Right lobe of liver (tissue), 6 donors: ENCODE measurements at regions not wholly inside any gene's neighbourhood (a gene's known extent, or its start where the extent isn't known, plus 50 kb on each side); places are given as distances from the start of the nearest gene placed in this dataset.

Experiments
- ATAC-seq, 4 donors: fragments of 200-7000 bp; cut with Tn5 transposase; one replicate each; pipeline ENCODE4 v1.9.1; 2020; ENCODE audit warnings: mild to moderate bottlenecking in 4 of 4, moderate library complexity in 4 of 4
- DNase-seq, 3 donors: peaks; one replicate each; pipeline ENCODE4 v3.0.0-alpha.2; 2020
- H3K27ac ChIP-seq, 3 donors: fragments of 200-600 bp; one replicate each; pipeline ENCODE4 v1.8.0; 2022
- H3K27me3 ChIP-seq, 2 donors: fragments of 200-600 bp; one replicate each; pipeline ENCODE4 v1.8.0; 2022
- H3K36me3 ChIP-seq, 4 donors: fragments of 200-600 bp; sonication (generic) in 1 of 4; one replicate each; pipeline versions ENCODE4 v1.5.1 to v1.8.0; 2017 to 2022; ENCODE audit warnings: control low read depth in 1 of 4
- H3K4me1 ChIP-seq, 4 donors: fragments of 200-600 bp; sonication (generic) in 1 of 4; one replicate each; pipeline versions ENCODE4 v1.5.1 to v1.8.0; 2017 to 2022; ENCODE audit warnings: control low read depth in 1 of 4
- H3K4me3 ChIP-seq, 3 donors: fragments of 200-600 bp; one replicate each; pipeline ENCODE4 v1.8.0; 2022
- H3K9me3 ChIP-seq, 4 donors: fragments of 200-600 bp; sonication (generic) in 1 of 4; one replicate each; pipeline versions ENCODE4 v1.5.1 to v1.8.0; 2017 to 2022; ENCODE audit warnings: control low read depth in 1 of 4
- CTCF ChIP-seq, 4 donors: fragments of 200-600 bp in 3 of 4; fragments of 450-650 bp in 1 of 4; IDR thresholded peaks; one replicate each; pipeline versions ENCODE4 v1.5.1 to v1.8.0; 2016 to 2022; ENCODE audit warnings: antibody characterized with exemption in 4 of 4, mild to moderate bottlenecking in 2 of 4
- POLR2A ChIP-seq: fragments of 450-650 bp; IDR thresholded peaks from one replicate; pipeline ENCODE4 v1.6.1; 2017; ENCODE audit warnings: antibody characterized with exemption, mild to moderate bottlenecking
- WGBS: methylation state at CpG from one replicate; pipeline ENCODE4 v1.1.6; 2018; ENCODE audit warnings: low coverage, low lambda C conversion rate; ENCODE audit not compliant: insufficient coverage; ENCODE audit errors: missing lambda C conversion rate; 5-methylcytosine and 5-hydroxymethylcytosine counted together
- intact Hi-C, 2 donors: fragments of 100-400 bp; cut with DNase I; formaldehyde crosslinking; loops; one replicate each; pipeline versions ENCODE4 v1.11.2 to v1.14.1; 2022
- donor health status: DM: no; HTN: yes; CAD: no.
- donor health status: DM: no; HTN: no; CAD: no.
- donor health status: DM: no; HTN: no; CAD: no.
- donor health status: DM: no; HTN: yes; CAD: no.
- donor health status: DM: no; HTN: yes; CAD: no.

DNA sequence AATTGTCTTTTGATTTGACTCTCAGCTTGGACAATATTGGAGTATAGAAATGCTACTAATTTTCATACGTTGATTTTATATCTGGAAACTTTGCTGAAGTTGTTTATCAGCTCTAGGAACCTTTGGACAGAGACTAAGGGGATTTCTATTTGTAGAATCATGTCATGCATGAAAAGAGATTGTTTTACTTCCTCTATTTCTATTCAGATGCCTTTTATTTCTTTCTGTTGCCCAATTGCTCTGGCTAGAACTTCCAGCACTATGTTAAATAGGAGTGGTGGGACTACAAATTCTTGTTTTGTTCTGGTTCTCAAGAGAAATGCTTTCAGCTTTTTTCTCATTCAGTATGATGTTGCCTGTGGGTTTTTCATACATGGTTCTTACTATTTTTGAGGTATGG lies 112.8 kb upstream of the CDH12 start:
- Histone ChIP-seq H3K9me3 (no peaks in the 10 kb centered on the region), H3K36me3 (no peaks in the 10 kb centered on the region), H3K27me3 (no peaks in the 10 kb centered on the region), H3K4me3 (no peak overlapping the region), H3K4me1 (no peaks in the 10 kb centered on the region), H3K27ac (no peak overlapping the region)
- no peak for ATAC-seq
- no peak for TF ChIP-seq POLR2A
- TF ChIP-seq CTCF (IDR thresholded peaks at IDR 0.05) = no peak
- intact Hi-C loops = no loop called here
- 17% methylated on average over 1 of the region's 1 CpG for WGBS
- no peak for DNase-seq

GRCh38 chr5:22964632-22965031 lies 111.5 kb upstream of the CDH12 start:
- Histone ChIP-seq H3K9me3 (no peaks in the 10 kb centered on the region), H3K36me3 (no peaks in the 10 kb centered on the region), H3K27ac (no peak overlapping the region), H3K4me3 (no peak overlapping the region), H3K4me1 (no peaks in the 10 kb centered on the region), H3K27me3 (no peaks in the 10 kb centered on the region)
- 78% methylated on average over 1 of the region's 1 CpG for WGBS
- DNase-seq = no peak
- no peak for ATAC-seq
- no peak for TF ChIP-seq POLR2A
- TF ChIP-seq CTCF (IDR thresholded peaks at IDR 0.05) = no peak
- intact Hi-C loops = no loop called here

- H3K27ac ChIP-seq = no peak overlapping the region
- ATAC-seq (no peak), DNase-seq (no peak)
- 60% methylated on average over 3 of the region's 3 CpGs for WGBS
- no peak for TF ChIP-seq CTCF (IDR thresholded peaks at IDR 0.05)
- no peak for TF ChIP-seq POLR2A
- H3K27me3 ChIP-seq = no peaks in the 10 kb centered on the region
- H3K4me1 ChIP-seq = no peaks in the 10 kb centered on the region
- no peak overlapping the region for H3K4me3 ChIP-seq
- intact Hi-C loops = no loop called here
- H3K9me3 ChIP-seq = no peaks in the 10 kb centered on the region
- H3K36me3 ChIP-seq = no peaks in the 10 kb centered on the region
Observed at GRCh38 chr5:22958462-22959262, 105.5 kb upstream of the CDH12 start.

DNA sequence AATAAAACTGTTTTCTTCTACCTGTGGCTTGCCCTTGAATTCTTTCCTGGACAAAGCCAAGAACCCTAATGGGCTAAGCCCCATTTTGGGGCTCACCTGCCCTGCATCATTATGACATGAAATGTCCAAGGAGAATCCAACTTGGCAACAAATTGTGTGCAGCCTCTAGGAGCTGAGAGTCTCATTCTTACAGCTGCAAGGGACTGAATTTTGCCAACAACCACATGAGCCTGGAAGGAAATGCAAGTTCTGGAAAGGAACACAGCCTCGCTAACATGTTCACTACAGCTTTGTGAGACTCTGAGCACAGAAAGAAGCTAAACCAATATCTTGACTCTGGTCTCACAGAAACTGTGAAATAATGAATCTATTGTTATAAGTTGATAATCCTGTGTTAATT lies 94.8 kb upstream of the CDH12 start:
- no peak for DNase-seq
- Histone ChIP-seq H3K4me3 (no peak overlapping the region), H3K36me3 (no peaks in the 10 kb centered on the region), H3K27me3 (no peaks in the 10 kb centered on the region), H3K27ac (no peak overlapping the region), H3K4me1 (no peaks in the 10 kb centered on the region), H3K9me3 (no peaks in the 10 kb centered on the region)
- TF ChIP-seq CTCF (IDR thresholded peaks at IDR 0.05) (no peak), POLR2A (no peak)
- no peak for ATAC-seq
- intact Hi-C loops = no loop called here
- 100% methylated on average over 1 of the region's 1 CpG for WGBS
